ENCODE measurements at regions not wholly inside any gene's neighbourhood (a gene's known extent, or its start where the extent isn't known, plus 50 kb on each side); places are given as distances from the start of the nearest gene placed in this dataset.

DNA sequence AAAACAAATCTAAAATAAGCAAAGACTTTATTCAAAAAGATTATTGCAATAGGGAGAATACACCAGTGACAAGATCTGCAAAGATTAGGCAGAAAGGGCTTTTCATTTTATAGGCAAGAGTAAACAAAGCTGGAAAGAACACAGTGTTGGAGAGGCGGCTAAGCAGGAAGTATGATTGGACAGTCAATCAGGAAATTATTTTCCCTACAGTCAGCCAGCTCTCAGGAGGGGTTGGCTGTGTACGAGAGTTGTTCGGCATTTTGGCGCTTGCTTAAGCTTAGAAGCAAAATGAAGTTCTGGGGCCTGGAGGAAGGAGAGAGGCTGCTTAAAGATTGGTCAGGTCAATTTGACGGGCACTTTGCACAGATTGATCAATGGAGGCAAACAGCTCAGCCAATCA lies 1030.5 kb downstream of the TLE4 start:
- TF ChIP-seq, protein P1, sequence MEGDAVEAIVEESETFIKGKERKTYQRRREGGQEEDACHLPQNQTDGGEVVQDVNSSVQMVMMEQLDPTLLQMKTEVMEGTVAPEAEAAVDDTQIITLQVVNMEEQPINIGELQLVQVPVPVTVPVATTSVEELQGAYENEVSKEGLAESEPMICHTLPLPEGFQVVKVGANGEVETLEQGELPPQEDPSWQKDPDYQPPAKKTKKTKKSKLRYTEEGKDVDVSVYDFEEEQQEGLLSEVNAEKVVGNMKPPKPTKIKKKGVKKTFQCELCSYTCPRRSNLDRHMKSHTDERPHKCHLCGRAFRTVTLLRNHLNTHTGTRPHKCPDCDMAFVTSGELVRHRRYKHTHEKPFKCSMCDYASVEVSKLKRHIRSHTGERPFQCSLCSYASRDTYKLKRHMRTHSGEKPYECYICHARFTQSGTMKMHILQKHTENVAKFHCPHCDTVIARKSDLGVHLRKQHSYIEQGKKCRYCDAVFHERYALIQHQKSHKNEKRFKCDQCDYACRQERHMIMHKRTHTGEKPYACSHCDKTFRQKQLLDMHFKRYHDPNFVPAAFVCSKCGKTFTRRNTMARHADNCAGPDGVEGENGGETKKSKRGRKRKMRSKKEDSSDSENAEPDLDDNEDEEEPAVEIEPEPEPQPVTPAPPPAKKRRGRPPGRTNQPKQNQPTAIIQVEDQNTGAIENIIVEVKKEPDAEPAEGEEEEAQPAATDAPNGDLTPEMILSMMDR (IDR thresholded peaks at IDR 0.05), result no peak
- TF ChIP-seq POLR2A (IDR thresholded peaks at IDR 0.05), result no peak
